K562 (cell line): ENCODE measurements at regions not wholly inside any gene's neighbourhood (a gene's known extent, or its start where the extent isn't known, plus 50 kb on each side); places are given as distances from the start of the nearest gene placed in this dataset.

Experiments used
- ATAC-seq: fragments of 200-7000 bp; cut with Tn5 transposase; 3 replicates; pipeline ENCODE4 v1.9.1; 2020; ENCODE audit warnings: moderate library complexity
- BruUV-seq: library from RNA; stranded (reverse); fragments of 400-500 nt; replicated peaks from 2 replicates; lab custom pipeline; 2021; lab: Mats Ljungman, UMichigan
- CTCF ChIA-PET: fragments of 300-600 bp; formaldehyde crosslinking; extraction: SDS; loops from one replicate; lab custom pipeline; 2021; ENCODE audit warnings: low intra/inter-chr PET ratio; lab: Yijun Ruan, JAX
- POLR2A ChIA-PET: fragments of 300-600, 350-650 bp; sonication (Branson Sonifier 250); formaldehyde crosslinking; extraction: SDS; loops from one replicate; lab custom pipeline; 2021; ENCODE audit warnings: antibody characterized with exemption, inconsistent platforms; lab: Yijun Ruan, JAX
- DNase-seq, 4 experiments: peaks; one replicate each; pipeline versions ENCODE4 v3.0.0 to v3.0.0-alpha.2; 2011 to 2018; ENCODE audit warnings: low spot score in 3 of 4, mixed read lengths in 3 of 4; ENCODE audit errors: extremely low read depth in 1 of 4
- FAIRE-seq: peaks from 2 replicates; lab custom pipeline; 2011; peaks lifted over from hg19 to GRCh38; lab: Jason Lieb, UNC
- H2AFZ ChIP-seq: 2 replicates; pipeline ENCODE4 v1.6.0; 2011; ENCODE audit warnings: low read depth, low read length, control low read depth, inconsistent platforms
- H3K27ac ChIP-seq: fragments of 200-600 bp; 3 replicates; pipeline ENCODE4 v1.8.0; 2011; ENCODE audit warnings: low read depth, mild to moderate bottlenecking, control low read depth, inconsistent platforms, low read length, moderate library complexity, mixed read lengths; ENCODE audit errors: extremely low read depth
- H3K27me3 ChIP-seq, 2 experiments: fragments of 300-600 bp in 1 of 2; 2 replicates in 1 of 2; 3 replicates in 1 of 2; pipeline versions ENCODE4 v1.6.0 to v1.8.0; 2011; ENCODE audit warnings: inconsistent platforms in 2 of 2, low read length in 2 of 2, mild to moderate bottlenecking in 1 of 2, mixed read lengths in 1 of 2, moderate library complexity in 1 of 2; ENCODE audit not compliant: control insufficient read depth in 2 of 2, insufficient read depth in 2 of 2
- H3K36me3 ChIP-seq: fragments of 300-600 bp; 3 replicates; pipeline ENCODE4 v1.8.0; 2011; ENCODE audit warnings: mild to moderate bottlenecking, low read length, inconsistent platforms; ENCODE audit not compliant: control insufficient read depth, insufficient read depth
- H3K4me1 ChIP-seq, 2 experiments: fragments of 200-600 bp in 1 of 2; replicated peaks in 1 of 2; 2 replicates in 1 of 2; 3 replicates in 1 of 2; pipeline versions ENCODE4 v1.5.1 to v1.8.0; 2011; ENCODE audit warnings: inconsistent platforms in 2 of 2, low read length in 2 of 2, mild to moderate bottlenecking in 1 of 2, mixed read lengths in 1 of 2, moderate library complexity in 1 of 2; ENCODE audit not compliant: control insufficient read depth in 2 of 2, insufficient read depth in 2 of 2
- H3K4me2 ChIP-seq: 2 replicates; pipeline ENCODE4 v1.6.1; 2011; ENCODE audit warnings: low read length, control low read depth, inconsistent platforms, mixed read lengths; ENCODE audit not compliant: insufficient read depth
- H3K4me3 ChIP-seq: fragments of 200-600 bp; sonication (generic), shearing (Covaris generic); 2 replicates; pipeline ENCODE4 v1.5.1; 2016; ENCODE audit warnings: control low read depth, inconsistent platforms
- H3K79me2 ChIP-seq: fragments of 200-600 bp; 3 replicates; pipeline ENCODE4 v1.8.0; 2011; ENCODE audit warnings: low read length, inconsistent platforms; ENCODE audit not compliant: control insufficient read depth, insufficient read depth
- H3K9ac ChIP-seq, 2 experiments: 2 replicates each; pipeline versions ENCODE4 v1.6.0 to v1.6.1; 2011; ENCODE audit warnings: low read depth in 2 of 2, low read length in 2 of 2, control low read depth in 1 of 2, inconsistent platforms in 1 of 2, mild to moderate bottlenecking in 1 of 2, mixed read lengths in 1 of 2; ENCODE audit not compliant: insufficient read depth in 1 of 2
- H3K9me1 ChIP-seq: one replicate; pipeline ENCODE4 v1.6.0; 2011; ENCODE audit warnings: inconsistent platforms, mild to moderate bottlenecking, low read length, moderate library complexity; ENCODE audit not compliant: control insufficient read depth, insufficient read depth
- H3K9me3 ChIP-seq: replicated peaks from 2 replicates; pipeline ENCODE4 v1.5.1; 2011; ENCODE audit warnings: low read depth, low read length, inconsistent platforms; ENCODE audit not compliant: control insufficient read depth, insufficient read depth
- H4K20me1 ChIP-seq: replicated peaks from 2 replicates; pipeline ENCODE4 v1.6.1; 2011; ENCODE audit warnings: low read length, inconsistent platforms, mixed read lengths; ENCODE audit not compliant: control insufficient read depth, insufficient read depth
- SIX5 ChIP-seq, 2 experiments: IDR thresholded peaks; 2 replicates each; pipeline ENCODE4 v1.6.1; 2011; ENCODE audit warnings: low read length in 2 of 2, borderline replicate concordance in 1 of 2, low read depth in 1 of 2, mild to moderate bottlenecking in 1 of 2, moderate library complexity in 1 of 2; ENCODE audit not compliant: insufficient read depth in 1 of 2
- ZBTB17 ChIP-seq: fragments of 450-650 bp; formaldehyde crosslinking; IDR thresholded peaks from 2 replicates; pipeline ENCODE4 v1.4.0; 2020; ENCODE audit warnings: mild to moderate bottlenecking
- ZBTB43 ChIP-seq: sonication (generic); formaldehyde crosslinking; IDR thresholded peaks from 2 replicates; pipeline ENCODE4 v1.8.0; 2023; ENCODE audit warnings: mild to moderate bottlenecking, missing genetic modification reagents
- ZMIZ1 ChIP-seq, 2 experiments: fragments of 150-350 bp in 1 of 2; IDR thresholded peaks; 2 replicates each; pipeline ENCODE4 v1.6.1; 2012 to 2016; ENCODE audit warnings: low read depth in 2 of 2, low read length in 2 of 2, mild to moderate bottlenecking in 1 of 2, moderate library complexity in 1 of 2
- WGBS: fragments of 100-300 bp; shearing (Covaris generic); methylation state at CpG from one replicate; pipeline ENCODE4 v1.1.6; 2016; ENCODE audit warnings: low coverage, mixed read lengths; ENCODE audit not compliant: insufficient coverage; ENCODE audit errors: missing lambda C conversion rate; 5-methylcytosine and 5-hydroxymethylcytosine counted together
- in situ Hi-C: fragments of 300-500 bp; cut with MboI; formaldehyde crosslinking; loops from 4 replicates; pipeline ENCODE4 v1.15.0; 2018; ENCODE audit warnings: inconsistent platforms, mixed read lengths
- intact Hi-C: fragments of 100-400 bp; cut with micrococcal nuclease; formaldehyde crosslinking; loops from 2 replicates; pipeline ENCODE4 v1.14.2; 2022

DNA sequence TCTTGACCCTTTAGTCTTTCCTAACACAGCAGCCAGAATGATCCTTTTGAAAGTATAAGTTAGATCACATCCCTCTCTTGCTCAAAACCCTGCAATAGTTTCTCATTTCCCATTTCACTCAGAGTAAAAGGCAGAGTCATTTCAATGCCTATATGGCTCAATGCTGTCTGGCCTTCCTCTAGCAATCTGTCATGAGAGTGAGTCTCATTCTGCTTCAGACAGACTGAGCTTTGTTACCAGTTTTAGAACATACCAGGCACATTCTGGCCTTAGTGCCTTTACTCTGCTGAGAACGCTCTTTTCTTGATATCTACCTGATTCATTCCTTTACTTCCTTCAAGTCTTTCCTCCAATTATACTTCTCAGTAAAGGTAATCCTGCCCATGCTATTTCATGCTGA lies 372.8 kb upstream of the PKN2 start (continued):
- TF ChIP-seq ZMIZ1 (IDR thresholded peaks at IDR 0.05; ENCODE audit: low read depth in 2 of 2, low read length in 2 of 2): no peak
- TF ChIP-seq SIX5 (IDR thresholded peaks at IDR 0.05; ENCODE audit: borderline replicate concordance in 1 of 2, insufficient read depth in 1 of 2, low read depth in 1 of 2, low read length in 2 of 2): no peak
- no peak for TF ChIP-seq ZBTB17 (CRISPR knock-in tag)
- TF ChIP-seq, all 486 proteins: peak for 0

- no peaks in the 10 kb centered on the region for H3K9me1 ChIP-seq
- no peaks in the 10 kb centered on the region for H3K36me3 ChIP-seq
- H2AFZ ChIP-seq: no peak overlapping the region
- CTCF ChIA-PET: no interaction called here
- FAIRE-seq (no peak), DNase-seq (no peak), ATAC-seq (no peak)
- in situ Hi-C loops: no loop called here
- no peaks in the 10 kb centered on the region for H3K27me3 ChIP-seq
- BruUV-seq: no TSS peak
- WGBS: 4% methylated on average over 2 of the region's 2 CpGs
- H3K27ac ChIP-seq: no peak overlapping the region
- no peak overlapping the region for H3K4me2 ChIP-seq
- POLR2A ChIA-PET: no interaction called here
- 0 out of 2 replicates have a peak, but pooled peaks cover 2% of the 10 kb centered on the region for H3K9me3 ChIP-seq
- H4K20me1 ChIP-seq: no peaks in the 10 kb centered on the region
- H3K79me2 ChIP-seq: no peaks in the 10 kb centered on the region
- no peaks in the 10 kb centered on the region for H3K4me1 ChIP-seq
- no peak for TF ChIP-seq ZBTB43
- TF ChIP-seq, all 486 proteins: peak for 0
- no peak overlapping the region for H3K9ac ChIP-seq
- intact Hi-C loops: no loop called here
- H3K4me3 ChIP-seq: no peak overlapping the region
Measured at GRCh38 chr1:88311907-88312306, 372.2 kb upstream of the PKN2 start.
